Stimulated activated CD4-positive, alpha-beta T cell treated with anti-CD3 and anti-CD28 coated beads, Interleukin-2, amount 100 ng/mL, for 48 hours (primary cell): ENCODE measurements at regions not wholly inside any gene's neighbourhood (a gene's known extent, or its start where the extent isn't known, plus 50 kb on each side); places are given as distances from the start of the nearest gene placed in this dataset.

Experiments
- DNase-seq, 2 donors: peaks; one replicate each; pipeline ENCODE4 v3.0.0-alpha.2; 2020

- no peak for DNase-seq
Measured at GRCh38 chr15:29352402-29352801, 82.8 kb upstream of the NSMCE3 start.

DNA sequence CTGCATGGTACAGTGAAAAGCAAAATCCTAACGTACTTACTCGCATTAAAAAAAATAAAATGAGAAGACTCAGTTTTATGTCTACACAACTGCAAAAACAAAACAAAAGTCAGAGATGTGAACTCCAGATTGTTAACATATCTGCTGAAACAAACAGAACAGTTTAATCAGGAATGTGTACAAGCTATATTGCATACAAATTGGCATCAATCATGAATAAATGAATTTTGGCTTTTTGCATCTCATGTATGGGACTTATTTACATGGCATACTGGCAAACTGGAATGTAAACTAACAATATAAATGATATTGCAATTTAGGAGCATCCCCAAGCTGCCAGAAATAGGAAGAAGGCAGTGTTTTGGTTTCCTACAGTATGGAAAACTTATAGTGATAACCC is 79.6 kb upstream of the NSMCE3 start:
- DNase-seq, result no peak

DNA sequence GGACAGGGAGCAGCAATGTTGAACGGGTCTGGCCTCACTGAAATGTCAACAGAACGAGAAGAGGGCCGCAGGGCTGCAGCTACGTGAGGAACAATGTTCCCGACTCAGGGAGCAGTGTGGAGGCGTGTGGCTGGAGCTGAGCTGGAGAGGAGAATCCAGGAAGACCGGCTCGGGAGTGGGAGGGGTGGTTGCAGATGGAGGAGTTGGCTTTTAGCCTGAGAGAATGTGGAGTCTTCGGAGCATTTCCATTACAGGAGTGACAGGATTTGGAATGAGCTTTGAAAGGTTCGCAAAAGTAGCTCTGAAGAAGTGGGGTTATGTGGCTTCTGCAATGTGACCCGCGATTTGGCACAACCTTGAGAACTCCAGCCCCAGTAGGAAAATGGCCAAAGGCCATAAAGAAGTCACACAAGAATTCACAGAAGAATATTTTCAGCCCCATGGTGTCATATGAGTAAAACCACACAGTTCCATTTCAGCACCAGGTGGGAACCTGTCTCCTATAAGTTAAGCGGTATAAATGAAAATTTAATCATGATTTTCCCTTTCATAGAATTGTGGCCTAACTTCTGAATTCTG is 78.8 kb upstream of the NSMCE3 start:
- no peak for DNase-seq

DNA sequence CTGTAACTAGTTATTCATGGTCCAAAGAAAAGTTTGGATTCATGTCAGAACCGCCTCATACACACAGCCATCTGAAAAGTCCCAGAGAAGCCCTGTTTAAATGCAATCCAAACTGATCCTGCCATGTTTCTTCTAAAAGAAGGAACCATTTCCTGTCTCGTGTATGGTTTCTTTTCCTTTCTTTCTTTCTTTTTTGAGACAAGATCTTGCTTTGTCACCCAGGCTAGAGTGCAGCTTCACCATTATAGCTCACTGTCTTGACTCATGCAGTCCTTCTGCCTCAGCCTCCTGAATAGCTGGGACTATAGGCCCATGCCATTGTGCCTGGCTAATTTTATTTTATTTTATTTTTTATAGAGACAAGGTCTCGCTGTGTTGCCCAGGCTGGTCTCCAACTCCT is 77.4 kb upstream of the NSMCE3 start:
- DNase-seq, result no peak

DNA sequence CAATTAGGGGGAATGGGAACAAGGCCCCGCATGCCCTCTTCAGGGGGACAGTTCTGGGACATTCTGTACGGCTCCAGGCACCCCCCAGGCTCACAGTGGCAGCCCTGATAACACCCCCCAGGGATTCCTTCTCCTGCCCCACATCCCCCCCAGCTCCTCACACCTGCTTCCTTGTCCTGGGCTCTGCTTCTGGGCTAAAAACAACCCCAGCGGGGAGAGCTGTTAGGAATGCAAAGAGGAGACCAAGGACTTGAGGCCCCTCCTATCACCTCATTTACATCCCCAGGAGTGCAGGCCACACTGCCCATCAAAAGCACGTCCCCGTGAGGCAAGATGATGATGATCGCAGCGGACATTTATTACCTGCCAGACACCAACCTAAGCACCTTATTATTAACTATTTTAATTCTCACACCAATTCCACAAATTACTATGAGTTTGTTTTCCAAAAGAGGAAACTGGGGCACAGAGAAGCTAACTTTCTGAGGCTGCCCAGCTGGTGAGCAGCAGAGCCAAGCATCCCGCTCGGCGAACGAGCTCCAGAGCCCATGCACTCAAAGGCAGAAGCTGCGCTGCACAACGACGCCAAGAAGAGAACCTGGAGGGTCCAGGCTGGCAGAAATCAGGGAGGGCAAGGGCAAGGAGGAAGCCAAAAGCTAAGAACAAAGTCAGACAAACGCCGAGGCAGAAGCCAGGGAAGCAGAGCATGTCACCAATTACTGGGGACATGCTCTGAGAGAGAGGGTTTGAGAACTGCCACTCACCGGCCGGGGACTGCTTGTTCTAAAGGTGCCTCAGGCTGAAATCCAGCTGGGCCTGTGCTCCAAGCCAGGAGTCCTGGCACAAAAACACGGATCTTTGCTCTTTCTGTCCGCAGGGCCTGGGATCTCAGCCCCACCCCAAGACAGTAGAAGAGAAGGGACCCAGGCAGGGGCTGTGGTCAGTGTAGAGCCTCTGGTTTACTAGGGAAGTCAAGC is 76.2 kb upstream of the NSMCE3 start:
- no peak for DNase-seq

GRCh38 chr15:29344474-29344873 is 74.9 kb upstream of the NSMCE3 start:
- no peak for DNase-seq

DNA sequence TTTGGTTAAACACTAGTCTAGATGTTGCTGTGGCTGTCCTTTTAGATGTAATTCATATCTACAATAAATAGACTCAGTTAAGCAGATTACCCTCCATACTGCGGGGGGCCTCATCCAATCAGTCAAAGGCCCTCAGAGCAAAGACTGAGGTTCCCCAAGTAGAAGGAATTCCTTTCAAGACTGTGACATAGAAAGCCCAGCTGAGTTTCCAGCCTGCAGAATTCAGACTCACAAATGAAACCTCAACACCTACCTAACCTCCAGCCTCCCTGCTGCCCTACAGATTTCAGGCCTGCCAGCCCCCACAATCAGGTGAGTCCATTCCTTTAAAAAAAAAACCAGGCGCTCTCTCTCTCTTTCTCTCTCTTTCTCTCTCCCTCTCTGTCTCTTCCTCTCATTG is 73.6 kb upstream of the NSMCE3 start:
- DNase-seq, result no peak

DNA sequence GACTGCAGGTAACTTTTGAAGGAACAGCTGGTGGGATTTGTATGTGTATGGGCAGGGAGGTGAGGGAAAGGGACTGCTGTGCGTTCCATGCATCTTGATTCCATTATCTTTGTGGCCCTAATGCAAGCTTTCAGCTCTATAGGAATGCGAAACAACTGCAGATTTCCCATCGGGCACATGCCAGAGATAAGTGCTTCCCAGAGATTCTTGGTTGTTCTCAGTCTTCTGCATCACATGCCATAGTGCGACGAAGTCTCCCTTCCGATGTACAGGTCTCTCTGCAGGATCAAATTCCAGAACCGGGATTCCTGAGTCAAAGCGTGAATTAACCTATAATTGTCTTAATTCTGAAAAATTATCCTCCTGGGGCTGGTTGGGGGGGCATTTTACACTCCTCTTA is 72.6 kb upstream of the NSMCE3 start:
- no peak for DNase-seq

GRCh38 chr15:29337156-29337959 is 67.7 kb upstream of the NSMCE3 start:
- DNase-seq, result no peak

DNA sequence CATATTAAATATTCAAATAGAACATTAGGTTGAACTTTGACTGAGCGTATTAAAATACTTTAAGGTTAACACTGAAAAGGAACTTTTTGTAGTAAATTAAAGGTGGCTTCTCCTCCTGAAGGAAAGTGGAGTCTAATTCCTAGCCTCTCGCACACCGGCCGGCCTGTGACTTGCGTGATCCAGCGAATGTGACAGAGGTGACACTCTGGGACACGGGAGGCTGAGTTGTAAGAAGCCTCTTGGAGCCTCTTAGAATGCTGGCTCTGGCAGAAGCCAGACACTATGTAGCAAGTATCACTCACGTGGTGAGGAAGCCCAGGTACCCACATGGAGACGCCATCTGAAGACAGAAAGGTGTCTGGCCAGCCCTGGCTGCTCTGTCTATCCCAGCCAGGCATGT is 64.9 kb upstream of the NSMCE3 start:
- DNase-seq, result no peak

DNA sequence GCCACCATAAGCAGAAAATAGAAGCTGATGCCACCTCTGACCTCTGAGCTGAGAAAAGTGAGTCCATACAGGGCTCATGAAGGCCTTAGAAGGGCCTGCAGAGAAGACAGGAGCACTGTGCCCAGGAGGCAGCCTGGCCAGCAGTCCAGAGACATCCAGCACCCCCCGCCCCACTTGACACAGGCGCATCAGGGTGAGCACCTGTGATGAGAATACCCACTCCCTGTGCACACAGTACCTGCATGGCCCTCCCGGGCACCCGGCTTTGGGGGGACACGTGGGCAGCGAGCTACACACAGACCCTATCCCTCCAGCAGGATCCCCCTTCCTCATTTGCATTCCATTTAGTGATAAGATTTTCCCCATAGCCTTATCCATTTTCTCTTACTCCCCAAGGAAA is 63.6 kb upstream of the NSMCE3 start:
- DNase-seq, result no peak

DNA sequence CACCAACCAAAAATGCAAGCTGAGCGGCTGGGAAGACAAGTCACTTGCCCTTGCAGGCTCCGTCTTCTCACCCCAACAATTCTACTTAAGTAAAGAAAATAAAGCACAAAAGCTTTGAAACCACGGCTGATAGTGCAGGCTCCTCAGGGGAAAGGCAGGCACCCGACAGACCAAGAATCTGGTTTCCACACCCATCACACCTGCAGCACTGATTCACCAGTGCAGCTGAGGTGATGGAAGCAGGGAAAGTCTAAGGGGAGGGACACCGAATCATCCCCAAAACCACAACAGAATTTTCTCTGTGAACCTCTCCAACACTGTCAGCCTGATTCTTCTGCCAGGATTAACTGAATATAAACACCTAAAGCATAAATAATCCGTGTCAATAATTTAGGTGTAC is 62.0 kb upstream of the NSMCE3 start:
- DNase-seq, result no peak

DNA sequence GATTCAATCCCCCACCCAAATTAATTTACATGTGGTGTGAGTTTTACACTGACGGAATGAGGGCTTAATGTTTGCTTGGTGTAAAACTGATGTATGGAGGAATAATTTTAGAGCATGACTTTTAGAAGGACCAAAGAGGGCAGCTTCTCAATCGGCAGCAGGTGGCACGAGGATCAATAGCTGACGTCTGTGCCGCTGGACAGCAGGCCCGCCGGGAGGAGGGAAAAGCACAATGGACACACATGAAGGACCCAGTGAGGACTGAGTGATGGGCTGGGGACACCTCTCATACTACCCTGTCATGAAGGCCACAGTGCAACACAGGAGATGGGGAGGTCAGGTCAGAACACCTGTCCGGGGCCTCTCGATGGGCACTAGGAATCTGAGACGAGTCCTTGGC is 61.4 kb upstream of the NSMCE3 start:
- no peak for DNase-seq

DNA sequence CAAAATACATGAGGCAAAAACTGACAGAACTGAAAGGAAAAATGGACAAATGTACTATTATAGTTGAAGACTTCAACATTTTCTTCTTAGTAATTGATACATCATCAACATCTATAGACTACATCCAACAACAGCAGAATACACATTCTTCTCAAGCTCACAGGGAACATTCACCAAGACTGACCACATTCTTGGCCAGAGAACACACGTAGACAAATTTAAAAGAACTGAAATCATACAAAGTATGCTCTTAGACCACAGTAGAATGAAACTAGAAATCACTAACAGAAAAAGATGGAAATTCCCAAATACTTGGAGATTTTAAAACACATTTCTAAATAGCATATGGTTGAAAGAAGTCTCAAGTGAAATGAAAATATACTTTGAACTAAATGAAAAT is 55.1 kb upstream of the NSMCE3 start:
- DNase-seq, result no peak

DNA sequence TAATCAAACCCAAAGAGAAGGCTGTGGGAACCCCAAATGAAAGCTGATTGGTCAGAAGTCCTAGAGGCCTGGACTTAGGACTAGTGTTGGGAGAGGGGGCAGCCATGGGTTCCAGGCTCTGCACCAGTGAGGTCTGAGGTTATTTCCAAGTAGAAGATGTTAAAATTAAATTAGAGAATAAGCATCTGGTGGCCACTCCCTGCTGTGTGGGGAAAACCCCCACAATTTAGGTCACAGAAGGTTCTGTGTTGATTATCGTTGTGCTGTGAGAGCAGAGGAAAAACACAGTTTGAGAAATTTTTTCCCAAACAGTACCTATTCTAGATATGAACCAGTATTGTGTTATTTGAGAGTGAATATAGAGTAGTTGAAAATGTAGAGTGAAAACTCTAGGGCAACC is 53.9 kb upstream of the NSMCE3 start:
- DNase-seq, result no peak

DNA sequence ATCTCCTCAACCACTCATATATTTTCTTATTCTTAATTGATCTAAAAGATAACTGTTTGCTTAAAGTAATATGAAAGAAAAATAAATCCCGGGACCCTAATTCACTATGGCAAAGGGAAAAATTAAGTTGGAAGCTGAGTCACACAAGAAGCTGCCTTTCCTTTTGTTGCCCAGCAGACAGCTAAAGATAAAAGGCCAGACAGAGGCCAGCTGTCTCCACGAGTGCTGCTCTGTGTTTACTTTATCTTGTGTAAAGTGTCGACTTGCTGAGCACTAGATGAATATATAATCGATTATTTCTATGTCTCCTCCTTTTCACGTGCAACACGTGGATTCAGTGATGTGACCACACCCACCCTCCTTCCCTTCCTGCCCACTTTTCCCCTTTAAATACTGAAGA is 52.8 kb upstream of the NSMCE3 start:
- no peak for DNase-seq

- no peak for DNase-seq
Measured at GRCh38 chr15:29320420-29320819, 50.8 kb upstream of the NSMCE3 start.

DNA sequence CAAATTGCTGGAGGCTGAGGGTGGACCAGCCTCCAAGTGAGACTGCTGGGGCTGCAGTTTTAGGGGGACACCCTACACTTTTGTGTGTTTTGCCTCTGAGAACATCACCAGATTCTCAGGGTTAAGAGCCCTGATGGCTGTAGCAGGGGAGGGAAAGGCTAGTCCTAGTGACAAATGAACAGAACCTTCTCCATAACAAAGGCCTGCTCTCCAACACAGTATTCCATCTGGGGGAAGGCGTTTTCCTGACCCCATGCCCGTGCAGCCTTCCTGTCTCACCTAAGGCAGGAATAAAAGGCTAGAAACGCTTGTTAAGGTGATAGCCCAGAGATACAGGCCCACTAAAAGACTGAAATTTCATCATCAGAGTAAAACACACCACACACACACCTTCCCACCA is 50.2 kb upstream of the NSMCE3 start:
- DNase-seq, result no peak
